Esophagus squamous epithelium (tissue), 5 donors: ENCODE measurements at regions not wholly inside any gene's neighbourhood (a gene's known extent, or its start where the extent isn't known, plus 50 kb on each side); places are given as distances from the start of the nearest gene placed in this dataset.

Source experiments
- DNase-seq: peaks from one replicate; lab custom pipeline; 2025; lab: John Stamatoyannopoulos, UW
- H3K27ac ChIP-seq, 4 donors: fragments of 200-600 bp; sonication (generic); one replicate each; pipeline ENCODE4 v1.5.1; 2016 to 2019; ENCODE audit warnings: mild to moderate bottlenecking in 1 of 4
- H3K27me3 ChIP-seq, 4 donors: fragments of 200-600 bp; sonication (generic); 1 replicate in 3 of 4; 2 replicates in 1 of 4; pipeline versions ENCODE4 v1.5.1 to v1.6.0; 2017 to 2021; ENCODE audit warnings: antibody characterized with exemption in 1 of 4
- H3K36me3 ChIP-seq, 3 donors: fragments of 200-600 bp; sonication (generic); one replicate each; pipeline ENCODE4 v1.5.1; 2016 to 2019
- H3K4me1 ChIP-seq, 3 donors: fragments of 200-600 bp; sonication (generic); one replicate each; pipeline ENCODE4 v1.5.1; 2017 to 2019
- H3K4me3 ChIP-seq, 4 donors: fragments of 200-600 bp; sonication (generic); 1 replicate in 3 of 4; 2 replicates in 1 of 4; pipeline ENCODE4 v1.5.1; 2016 to 2019; ENCODE audit warnings: mild to moderate bottlenecking in 2 of 4, moderate library complexity in 1 of 4
- H3K9me3 ChIP-seq, 3 donors: fragments of 200-600 bp; sonication (generic); one replicate each; pipeline ENCODE4 v1.5.1; 2016 to 2019
- POLR2A ChIP-seq, 4 donors: fragments of 450-650 bp; IDR thresholded peaks; one replicate each; pipeline ENCODE4 v1.6.1; 2017; ENCODE audit warnings: antibody characterized with exemption in 4 of 4, mild to moderate bottlenecking in 4 of 4, moderate library complexity in 3 of 4
- WGBS, 2 donors: methylation state at CpG; one replicate each; pipeline ENCODE4 v1.1.5; 2018; 5-methylcytosine and 5-hydroxymethylcytosine counted together
- intact Hi-C: fragments of 100-400 bp; cut with DNase I; formaldehyde crosslinking; loops from one replicate; pipeline ENCODE4 v1.15.0; 2022
- TF ChIP-seq, protein P1 (sequence below), 6 experiments: fragments of 450-650 bp in 4 of 6; fragments of 200-600 bp in 2 of 6; sonication (generic) in 2 of 6; IDR thresholded peaks; one replicate each; pipeline ENCODE4 v1.5.1; 2016 to 2019; ENCODE audit warnings: antibody characterized with exemption in 6 of 6, mild to moderate bottlenecking in 4 of 6, moderate library complexity in 4 of 6
- donor health status: DM: yes; HTN: yes; CAD: no.

DNA sequence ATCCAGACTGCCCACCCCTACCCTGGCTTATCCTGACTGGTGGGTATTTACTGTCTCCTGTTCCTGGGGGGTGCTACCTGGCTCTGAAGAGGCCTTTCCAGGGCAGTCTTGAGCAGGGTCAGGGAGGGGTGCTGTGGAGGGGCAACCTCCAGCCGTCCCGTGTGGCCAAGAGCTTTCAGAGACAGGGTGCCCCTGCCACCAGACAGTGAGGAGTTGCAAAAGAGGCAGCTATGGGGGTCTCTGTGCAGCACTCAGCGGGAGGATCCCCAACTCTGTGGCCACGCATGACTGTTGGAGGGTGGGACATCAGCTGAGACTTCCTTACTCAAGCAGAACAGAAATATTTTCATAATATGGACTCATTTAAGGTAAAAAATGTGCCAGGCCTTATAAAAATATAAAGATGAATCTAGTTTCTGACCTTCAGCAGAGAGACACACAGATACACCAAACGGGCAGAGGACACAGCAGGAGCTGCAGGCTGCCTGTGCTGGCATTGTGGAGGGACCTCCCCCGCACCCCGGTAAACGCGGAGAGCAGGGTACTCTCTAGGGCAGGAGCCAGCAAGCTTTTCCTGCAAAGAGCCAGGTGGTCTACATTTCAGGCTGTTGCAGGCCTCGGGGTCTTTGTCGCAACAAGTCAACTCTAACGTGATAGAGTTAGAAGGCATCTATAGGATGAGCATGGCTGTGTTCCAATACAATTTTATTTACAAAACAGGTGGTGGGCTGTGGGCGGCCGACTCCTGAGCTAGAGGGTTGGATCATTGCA is 252.6 kb downstream of the RHOU start:
- peaks cover 9 to 27% (median 20%) of the 10 kb centered on the region in 3 donors for H3K4me1 ChIP-seq
- H3K27ac ChIP-seq = no peak overlapping the region
- WGBS, 2 donors = 67 to 87% methylated on average over 6 to 12 of the region's 14 CpGs
- no peak for DNase-seq
- intact Hi-C loops = no loop called here
- H3K9me3 ChIP-seq = no peaks in the 10 kb centered on the region
- H3K36me3 ChIP-seq = no peaks in the 10 kb centered on the region
- no peaks in the 10 kb centered on the region for H3K27me3 ChIP-seq
- TF ChIP-seq, protein P1, sequence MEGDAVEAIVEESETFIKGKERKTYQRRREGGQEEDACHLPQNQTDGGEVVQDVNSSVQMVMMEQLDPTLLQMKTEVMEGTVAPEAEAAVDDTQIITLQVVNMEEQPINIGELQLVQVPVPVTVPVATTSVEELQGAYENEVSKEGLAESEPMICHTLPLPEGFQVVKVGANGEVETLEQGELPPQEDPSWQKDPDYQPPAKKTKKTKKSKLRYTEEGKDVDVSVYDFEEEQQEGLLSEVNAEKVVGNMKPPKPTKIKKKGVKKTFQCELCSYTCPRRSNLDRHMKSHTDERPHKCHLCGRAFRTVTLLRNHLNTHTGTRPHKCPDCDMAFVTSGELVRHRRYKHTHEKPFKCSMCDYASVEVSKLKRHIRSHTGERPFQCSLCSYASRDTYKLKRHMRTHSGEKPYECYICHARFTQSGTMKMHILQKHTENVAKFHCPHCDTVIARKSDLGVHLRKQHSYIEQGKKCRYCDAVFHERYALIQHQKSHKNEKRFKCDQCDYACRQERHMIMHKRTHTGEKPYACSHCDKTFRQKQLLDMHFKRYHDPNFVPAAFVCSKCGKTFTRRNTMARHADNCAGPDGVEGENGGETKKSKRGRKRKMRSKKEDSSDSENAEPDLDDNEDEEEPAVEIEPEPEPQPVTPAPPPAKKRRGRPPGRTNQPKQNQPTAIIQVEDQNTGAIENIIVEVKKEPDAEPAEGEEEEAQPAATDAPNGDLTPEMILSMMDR (IDR thresholded peaks at IDR 0.05) = no peak
- no peak for TF ChIP-seq POLR2A (IDR thresholded peaks at IDR 0.05)
- H3K4me3 ChIP-seq = no peak overlapping the region

DNA sequence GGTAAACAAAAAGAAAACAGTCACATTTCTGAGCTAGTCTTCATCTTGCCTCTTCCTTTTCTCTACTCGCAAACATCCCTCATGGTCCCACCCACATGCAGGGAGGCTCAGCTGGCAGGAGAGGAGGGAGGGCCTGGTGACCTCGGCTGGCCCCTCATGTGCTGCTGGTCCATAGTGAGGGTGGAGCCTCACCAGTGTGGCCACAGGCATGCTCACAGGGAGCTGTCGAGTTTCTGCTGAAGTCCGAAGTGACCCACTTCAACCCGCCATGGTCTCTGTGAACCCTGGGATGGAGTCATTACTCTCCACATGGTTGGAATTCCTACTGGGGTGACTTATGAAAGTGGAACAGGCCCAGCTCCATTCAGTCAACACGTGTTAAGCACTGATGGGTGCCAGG is 253.4 kb downstream of the RHOU start:
- Histone ChIP-seq H3K9me3 (no peaks in the 10 kb centered on the region), H3K4me3 (no peak overlapping the region), H3K27ac (no peak overlapping the region), H3K36me3 (no peaks in the 10 kb centered on the region), H3K4me1 (peaks cover 9 to 27% (median 20%) of the 10 kb centered on the region in 3 donors), H3K27me3 (no peaks in the 10 kb centered on the region)
- no peak for DNase-seq
- TF ChIP-seq POLR2A (IDR thresholded peaks at IDR 0.05) = no peak
- TF ChIP-seq, protein P1 (IDR thresholded peaks at IDR 0.05) = no peak
- 57 to 67% methylated on average over 5 to 6 of the region's 6 CpGs for WGBS, 2 donors
- intact Hi-C loops = no loop called here

DNA sequence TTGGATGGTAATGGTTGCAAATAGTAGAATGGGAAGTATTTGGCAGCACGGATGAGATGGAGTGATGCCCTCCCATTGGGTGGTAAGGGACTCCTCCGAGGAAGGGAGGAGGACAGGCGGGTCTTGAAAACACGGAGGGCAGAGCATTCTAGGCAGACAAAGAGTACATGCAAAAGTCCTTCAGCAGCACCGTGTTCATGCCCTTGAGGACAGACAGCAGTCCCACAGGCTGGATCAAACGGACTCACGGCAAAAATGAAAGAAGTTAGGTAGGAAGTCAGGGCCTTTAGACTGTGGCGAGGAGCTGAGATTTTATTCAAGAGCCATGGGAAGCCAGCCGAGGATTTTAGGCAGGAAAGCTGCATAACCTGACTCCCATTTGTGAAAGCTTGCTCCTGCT is 253.9 kb downstream of the RHOU start:
- Histone ChIP-seq H3K36me3 (no peaks in the 10 kb centered on the region), H3K9me3 (no peaks in the 10 kb centered on the region), H3K4me3 (no peak overlapping the region), H3K27me3 (no peaks in the 10 kb centered on the region), H3K27ac (peak overlapping the region in 1 of 4 donors; percentile 70), H3K4me1 (peaks cover 9 to 27% (median 20%) of the 10 kb centered on the region in 3 donors)
- intact Hi-C loops = no loop called here
- 88 to 89% methylated on average over 8 to 9 of the region's 9 CpGs for WGBS, 2 donors
- TF ChIP-seq, protein P1 (IDR thresholded peaks at IDR 0.05) = no peak
- no peak for TF ChIP-seq POLR2A (IDR thresholded peaks at IDR 0.05)
- DNase-seq = no peak

DNA sequence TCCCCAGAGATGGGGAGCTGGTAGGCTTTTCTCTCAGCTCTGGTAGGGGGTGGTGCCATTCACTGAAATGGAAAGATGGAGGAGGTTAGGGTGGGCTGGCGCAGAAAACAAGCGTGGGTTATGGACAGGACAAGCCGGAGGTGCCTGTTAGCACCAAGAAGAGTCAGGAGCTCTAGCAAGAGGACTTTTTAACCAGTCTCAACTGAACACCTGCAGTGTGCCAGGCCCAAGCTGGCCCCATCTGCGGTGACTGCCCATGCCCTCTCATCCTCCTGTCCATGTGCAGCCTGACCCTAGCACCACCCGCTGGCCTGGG is 254.4 kb downstream of the RHOU start:
- H3K27ac ChIP-seq = peak overlapping the region in 3 of 4 donors; percentile 26 to 84 (median 70)
- peaks cover 9 to 27% (median 20%) of the 10 kb centered on the region in 3 donors for H3K4me1 ChIP-seq
- intact Hi-C loops = no loop called here
- no peak overlapping the region for H3K4me3 ChIP-seq
- no peak for DNase-seq
- 96% methylated on average over 3 of the region's 5 CpGs for WGBS, 2 donors
- H3K27me3 ChIP-seq = no peaks in the 10 kb centered on the region
- H3K9me3 ChIP-seq = no peaks in the 10 kb centered on the region
- no peaks in the 10 kb centered on the region for H3K36me3 ChIP-seq
- TF ChIP-seq, protein P1 (IDR thresholded peaks at IDR 0.05) = no peak
- no peak for TF ChIP-seq POLR2A (IDR thresholded peaks at IDR 0.05)

DNA sequence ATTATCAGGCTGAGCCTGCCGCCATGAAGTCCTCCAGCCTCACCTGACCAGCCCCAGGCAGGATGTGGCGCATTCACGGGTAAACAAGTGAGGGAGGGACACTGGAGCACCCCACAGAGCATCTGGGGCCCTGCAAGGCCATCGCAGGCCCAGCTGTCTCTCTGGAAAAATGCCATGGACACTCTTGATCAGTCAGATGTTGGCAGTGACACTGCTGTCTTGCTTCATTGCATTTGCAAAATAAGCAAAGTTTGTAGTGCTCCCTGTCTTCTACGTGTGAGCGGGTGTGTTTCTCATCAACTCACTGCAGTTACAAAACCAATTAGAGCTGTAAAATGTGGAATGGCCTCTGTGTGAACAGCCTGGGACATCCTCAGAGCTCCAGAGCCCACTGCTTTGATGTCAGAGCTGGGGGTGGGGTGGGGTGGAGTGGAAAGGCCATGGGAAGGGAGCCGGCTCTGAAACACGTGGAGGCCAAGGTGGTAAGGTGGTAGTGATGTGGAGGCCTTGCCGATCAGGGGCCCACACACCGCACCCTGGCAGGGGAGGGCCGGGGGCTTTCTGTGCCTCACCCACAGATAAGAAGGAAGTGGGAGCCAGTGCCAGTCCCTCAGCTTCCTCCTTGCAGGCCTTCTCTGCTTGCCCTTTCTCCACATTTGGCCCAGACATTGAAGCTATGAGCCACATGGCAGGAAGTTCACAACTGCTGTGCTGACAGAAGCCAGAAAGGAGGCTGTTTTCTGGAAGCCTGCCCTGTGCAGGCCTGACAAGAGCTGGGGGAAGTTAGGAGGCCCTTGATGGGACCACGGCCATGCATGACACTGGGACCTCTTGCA is 254.9 kb downstream of the RHOU start:
- intact Hi-C loops = no loop called here
- no peaks in the 10 kb centered on the region for H3K36me3 ChIP-seq
- no peaks in the 10 kb centered on the region for H3K27me3 ChIP-seq
- no peak for DNase-seq
- H3K4me1 ChIP-seq = peaks cover 9 to 27% (median 20%) of the 10 kb centered on the region in 3 donors
- no peaks in the 10 kb centered on the region for H3K9me3 ChIP-seq
- no peak overlapping the region for H3K4me3 ChIP-seq
- H3K27ac ChIP-seq = peak overlapping the region in 3 of 4 donors; percentile 26 to 84 (median 70)
- WGBS, 2 donors = 51 to 60% methylated on average over 4 to 7 of the region's 12 CpGs
- TF ChIP-seq, protein P1 (IDR thresholded peaks at IDR 0.05) = peak in 1 of 6 experiments; percentile 6
- TF ChIP-seq POLR2A (IDR thresholded peaks at IDR 0.05) = no peak
